ENCODE measurements at regions not wholly inside any gene's neighbourhood (a gene's known extent, or its start where the extent isn't known, plus 50 kb on each side); places are given as distances from the start of the nearest gene placed in this dataset.

- no peak for TF ChIP-seq SMARCE1 (IDR thresholded peaks at IDR 0.05)
- no peak for TF ChIP-seq ZNF318 (IDR thresholded peaks at IDR 0.05; ENCODE audit: borderline replicate concordance in 1 of 2, low read depth in 1 of 2)
- TF ChIP-seq KLF6 (CRISPR knock-in tag; IDR thresholded peaks at IDR 0.05; ENCODE audit: borderline replicate concordance) = no peak
Observed at GRCh38 chr2:2932692-2933305, 444.8 kb downstream of the EIPR1 start.

Measured in K562 (cell line).